ENCODE measurements at regions not wholly inside any gene's neighbourhood (a gene's known extent, or its start where the extent isn't known, plus 50 kb on each side); places are given as distances from the start of the nearest gene placed in this dataset.

DNA sequence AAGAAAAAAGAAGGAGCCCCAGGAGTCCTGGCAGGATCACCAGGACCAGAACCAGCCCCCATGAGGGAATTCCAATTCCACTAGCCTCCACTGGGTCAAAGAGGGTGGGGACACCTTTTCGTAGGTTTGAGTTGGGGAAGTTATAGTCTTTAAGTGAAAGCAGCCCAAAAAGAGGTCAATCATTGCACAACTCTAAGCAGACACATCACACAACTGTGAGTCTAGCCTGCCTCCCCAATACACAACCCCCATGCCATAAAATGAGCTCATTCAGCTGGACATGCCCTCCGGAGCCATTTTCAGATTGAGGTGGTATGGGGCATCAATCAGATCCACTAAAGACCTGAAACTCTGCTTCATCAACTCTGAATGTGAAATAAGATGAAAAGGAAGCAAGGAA is 179.9 kb downstream of the NPHP4 start:
- no peaks in the 10 kb centered on the region for H3K4me1 ChIP-seq (ENCODE audit: control insufficient read depth in 2 of 2, insufficient read depth in 2 of 2, low read length in 2 of 2)
- H3K27me3 ChIP-seq (ENCODE audit: control insufficient read depth in 2 of 2, insufficient read depth in 1 of 2, low read length in 1 of 2), result peaks cover 0 to 4% of the 10 kb centered on the region in 2 donors
- no peak for DNase-seq (ENCODE audit: low read depth in 6 of 9, low spot score in 9 of 9)
- no peak overlapping the region for H3K4me3 ChIP-seq (ENCODE audit: low read length in 2 of 2)
- H3K9me3 ChIP-seq (ENCODE audit: control insufficient read depth in 2 of 2, insufficient read depth in 1 of 2, low read length in 1 of 2), result no peaks in the 10 kb centered on the region
- no peak overlapping the region for H3K27ac ChIP-seq (ENCODE audit: low read depth in 1 of 2, low read length in 1 of 2)
- no peaks in the 10 kb centered on the region for H3K36me3 ChIP-seq (ENCODE audit: control insufficient read depth in 2 of 2, insufficient read depth in 2 of 2, low read length in 1 of 2)
- WGBS, result 94% methylated on average over 2 of the region's 2 CpGs

DNA sequence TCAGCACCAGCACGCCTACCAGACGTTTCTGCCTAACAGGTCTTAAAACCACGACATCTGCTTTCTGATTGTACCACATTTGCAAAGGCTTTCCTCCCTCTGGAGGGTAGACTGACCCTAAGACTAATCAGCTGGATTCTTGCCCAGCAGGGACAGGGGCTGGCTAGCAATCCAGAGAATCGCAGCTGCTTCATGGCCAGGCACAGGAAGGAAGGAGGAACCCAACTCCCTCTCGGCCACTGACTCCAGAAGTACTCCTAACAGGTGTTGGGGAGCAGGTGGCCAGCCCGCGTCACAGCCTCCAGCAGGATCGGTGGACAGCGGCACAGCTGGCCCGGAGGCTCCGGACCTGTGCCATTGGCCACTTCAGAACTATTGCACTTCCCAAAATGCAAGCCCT is 180.8 kb downstream of the NPHP4 start:
- Histone ChIP-seq H3K4me3 (ENCODE audit: low read length in 2 of 2) (no peak overlapping the region), H3K27ac (ENCODE audit: low read depth in 1 of 2, low read length in 1 of 2) (no peak overlapping the region), H3K36me3 (ENCODE audit: control insufficient read depth in 2 of 2, insufficient read depth in 2 of 2, low read length in 1 of 2) (no peaks in the 10 kb centered on the region), H3K9me3 (ENCODE audit: control insufficient read depth in 2 of 2, insufficient read depth in 1 of 2, low read length in 1 of 2) (no peaks in the 10 kb centered on the region), H3K4me1 (ENCODE audit: control insufficient read depth in 2 of 2, insufficient read depth in 2 of 2, low read length in 2 of 2) (no peaks in the 10 kb centered on the region), H3K27me3 (ENCODE audit: control insufficient read depth in 2 of 2, insufficient read depth in 1 of 2, low read length in 1 of 2) (peaks cover 0 to 4% of the 10 kb centered on the region in 2 donors)
- 54% methylated on average over 11 of the region's 11 CpGs for WGBS
- DNase-seq (ENCODE audit: low read depth in 6 of 9, low spot score in 9 of 9), result no peak

DNA sequence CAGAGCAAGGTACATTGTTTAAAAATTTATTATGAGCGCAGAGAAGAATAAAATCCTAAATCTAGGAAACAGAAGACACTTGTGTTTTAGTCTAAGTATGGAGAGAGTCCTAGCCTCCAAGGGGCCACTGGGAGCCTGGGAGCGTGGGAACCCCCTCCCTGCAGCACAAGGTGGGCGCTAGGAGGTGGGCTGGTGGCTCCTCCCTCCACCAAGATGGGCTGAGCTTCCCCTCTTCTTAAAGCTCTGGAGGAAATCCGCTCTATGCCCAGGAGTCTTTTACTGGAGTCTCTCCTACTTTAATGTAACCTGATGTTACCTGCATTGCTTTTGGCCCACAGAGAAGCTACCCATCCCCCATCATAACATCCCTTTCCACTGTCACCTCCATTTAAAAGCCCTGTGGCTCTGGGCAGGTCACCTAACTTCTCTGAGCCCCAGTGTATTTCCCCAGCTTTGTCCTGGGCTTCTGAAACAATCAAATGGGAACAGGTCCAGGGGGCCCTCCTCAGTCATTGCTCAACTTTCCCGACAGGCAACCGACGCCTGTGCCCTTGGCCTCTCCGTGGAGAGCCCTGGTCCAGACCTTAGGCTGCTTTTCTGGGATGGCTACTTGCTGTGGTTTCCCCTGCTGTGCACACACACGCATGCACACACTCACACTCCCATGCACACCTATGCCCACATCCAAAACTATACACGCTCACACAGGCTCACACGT is 181.5 kb downstream of the NPHP4 start:
- no peak overlapping the region for H3K27ac ChIP-seq (ENCODE audit: low read depth in 1 of 2, low read length in 1 of 2)
- no peaks in the 10 kb centered on the region for H3K9me3 ChIP-seq (ENCODE audit: control insufficient read depth in 2 of 2, insufficient read depth in 1 of 2, low read length in 1 of 2)
- no peaks in the 10 kb centered on the region for H3K36me3 ChIP-seq (ENCODE audit: control insufficient read depth in 2 of 2, insufficient read depth in 2 of 2, low read length in 1 of 2)
- no peaks in the 10 kb centered on the region for H3K4me1 ChIP-seq (ENCODE audit: control insufficient read depth in 2 of 2, insufficient read depth in 2 of 2, low read length in 2 of 2)
- peaks cover 0 to 4% of the 10 kb centered on the region in 2 donors for H3K27me3 ChIP-seq (ENCODE audit: control insufficient read depth in 2 of 2, insufficient read depth in 1 of 2, low read length in 1 of 2)
- no peak overlapping the region for H3K4me3 ChIP-seq (ENCODE audit: low read length in 2 of 2)
- 70% methylated on average over 11 of the region's 11 CpGs for WGBS
- DNase-seq (ENCODE audit: low read depth in 6 of 9, low spot score in 9 of 9), result no peak

DNA sequence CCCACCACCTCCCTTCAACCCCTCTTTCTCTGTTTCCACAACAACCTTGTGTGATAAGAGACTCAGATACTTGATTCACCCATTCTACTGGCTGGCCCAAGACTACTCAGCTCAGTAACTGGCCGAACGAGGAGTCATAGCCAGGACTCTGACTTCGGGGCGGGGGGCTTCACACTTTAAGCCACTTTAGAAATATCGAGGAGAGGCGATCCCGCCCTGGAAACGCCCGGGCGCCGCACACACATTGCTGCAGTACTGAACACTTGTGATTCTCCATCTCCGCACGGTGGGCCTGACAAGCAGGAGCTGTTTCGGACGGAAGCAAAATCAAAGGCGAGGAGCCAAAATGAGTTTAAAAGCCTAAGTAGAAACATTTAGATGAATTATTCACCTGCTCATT is 182.1 kb downstream of the NPHP4 start:
- no peaks in the 10 kb centered on the region for H3K4me1 ChIP-seq (ENCODE audit: control insufficient read depth in 2 of 2, insufficient read depth in 2 of 2, low read length in 2 of 2)
- H3K9me3 ChIP-seq (ENCODE audit: control insufficient read depth in 2 of 2, insufficient read depth in 1 of 2, low read length in 1 of 2), result no peaks in the 10 kb centered on the region
- H3K4me3 ChIP-seq (ENCODE audit: low read length in 2 of 2), result no peak overlapping the region
- WGBS, result 95% methylated on average over 16 of the region's 16 CpGs
- H3K36me3 ChIP-seq (ENCODE audit: control insufficient read depth in 2 of 2, insufficient read depth in 2 of 2, low read length in 1 of 2), result no peaks in the 10 kb centered on the region
- H3K27me3 ChIP-seq (ENCODE audit: control insufficient read depth in 2 of 2, insufficient read depth in 1 of 2, low read length in 1 of 2), result peaks cover 0 to 4% of the 10 kb centered on the region in 2 donors
- no peak overlapping the region for H3K27ac ChIP-seq (ENCODE audit: low read depth in 1 of 2, low read length in 1 of 2)
- no peak for DNase-seq (ENCODE audit: low read depth in 6 of 9, low spot score in 9 of 9)

DNA sequence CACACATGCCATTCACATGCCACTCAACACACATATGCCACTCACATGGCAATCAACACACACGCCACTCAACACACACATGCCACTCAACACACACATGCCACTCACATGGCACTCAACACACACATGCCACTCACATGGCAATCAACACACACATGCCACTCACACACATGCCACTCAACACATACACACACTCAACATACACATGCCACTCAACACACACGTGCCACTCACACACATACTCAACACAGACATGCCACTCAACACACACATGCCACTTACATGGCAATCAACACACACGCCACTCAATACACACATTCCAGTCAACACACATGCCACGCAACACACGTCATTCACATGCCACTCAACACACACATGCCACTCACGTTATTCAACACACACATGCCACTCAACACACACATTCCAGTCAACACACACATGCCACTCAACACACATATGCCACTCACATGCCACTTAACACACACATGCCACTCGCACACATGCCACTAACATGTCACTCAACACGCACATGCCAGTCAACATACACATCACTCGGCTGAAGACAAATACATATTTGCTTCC is 182.9 kb downstream of the NPHP4 start:
- DNase-seq (ENCODE audit: low read depth in 6 of 9, low spot score in 9 of 9), result no peak
- no peaks in the 10 kb centered on the region for H3K36me3 ChIP-seq (ENCODE audit: control insufficient read depth in 2 of 2, insufficient read depth in 2 of 2, low read length in 1 of 2)
- 92% methylated on average over 9 of the region's 9 CpGs for WGBS
- peaks cover 0 to 3% of the 10 kb centered on the region in 2 donors for H3K27me3 ChIP-seq (ENCODE audit: control insufficient read depth in 2 of 2, insufficient read depth in 1 of 2, low read length in 1 of 2)
- H3K4me1 ChIP-seq (ENCODE audit: control insufficient read depth in 2 of 2, insufficient read depth in 2 of 2, low read length in 2 of 2), result no peaks in the 10 kb centered on the region
- no peaks in the 10 kb centered on the region for H3K9me3 ChIP-seq (ENCODE audit: control insufficient read depth in 2 of 2, insufficient read depth in 1 of 2, low read length in 1 of 2)
- H3K27ac ChIP-seq (ENCODE audit: low read depth in 1 of 2, low read length in 1 of 2), result no peak overlapping the region
- no peak overlapping the region for H3K4me3 ChIP-seq (ENCODE audit: low read length in 2 of 2)

DNA sequence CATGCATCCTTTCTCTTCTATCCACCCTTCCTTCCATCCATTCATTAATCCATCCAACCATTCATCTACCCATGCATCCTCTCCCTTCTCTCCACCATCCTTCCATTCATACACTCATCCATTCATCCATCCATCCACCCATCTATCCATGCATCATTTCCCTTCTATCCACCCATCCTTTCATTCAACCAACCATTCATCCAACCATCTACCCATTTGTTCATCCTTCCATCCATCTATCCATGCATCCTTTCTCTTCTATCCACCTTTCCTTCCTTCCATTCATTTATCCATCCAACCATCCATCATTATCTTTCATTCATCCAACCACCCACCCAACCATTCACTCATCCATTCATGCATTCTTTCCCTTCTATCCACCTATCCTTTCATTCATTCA is 188.4 kb downstream of the NPHP4 start:
- Histone ChIP-seq H3K36me3 (ENCODE audit: control insufficient read depth in 2 of 2, insufficient read depth in 2 of 2, low read length in 1 of 2) (no peaks in the 10 kb centered on the region), H3K4me3 (ENCODE audit: low read length in 2 of 2) (no peak overlapping the region), H3K27ac (ENCODE audit: low read depth in 1 of 2, low read length in 1 of 2) (no peak overlapping the region), H3K9me3 (ENCODE audit: control insufficient read depth in 2 of 2, insufficient read depth in 1 of 2, low read length in 1 of 2) (peaks cover 1 to 3% of the 10 kb centered on the region in 2 donors), H3K4me1 (ENCODE audit: control insufficient read depth in 2 of 2, insufficient read depth in 2 of 2, low read length in 2 of 2) (no peaks in the 10 kb centered on the region), H3K27me3 (ENCODE audit: control insufficient read depth in 2 of 2, insufficient read depth in 1 of 2, low read length in 1 of 2) (no peaks in the 10 kb centered on the region)
- DNase-seq (ENCODE audit: low read depth in 6 of 9, low spot score in 9 of 9), result no peak

DNA sequence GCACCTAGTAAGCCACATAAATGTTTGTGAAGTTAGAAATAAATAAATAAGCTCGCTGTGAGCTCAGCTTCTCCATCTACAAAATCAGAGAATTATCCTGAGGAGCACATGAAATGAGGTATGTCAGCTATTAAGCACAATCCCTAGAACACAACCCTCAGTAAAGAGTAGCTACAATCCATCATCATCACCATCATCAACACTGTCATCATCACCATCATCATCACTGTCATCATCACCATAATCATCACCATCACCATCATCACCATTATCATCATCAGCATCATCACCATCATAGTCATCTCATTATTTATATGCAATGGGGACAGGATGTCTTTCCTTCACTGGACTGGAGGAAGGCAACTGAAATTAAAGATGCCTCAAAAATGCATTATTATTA is 189.6 kb downstream of the NPHP4 start:
- DNase-seq (ENCODE audit: low read depth in 6 of 9, low spot score in 9 of 9), result no peak
- Histone ChIP-seq H3K4me1 (ENCODE audit: control insufficient read depth in 2 of 2, insufficient read depth in 2 of 2, low read length in 2 of 2) (no peaks in the 10 kb centered on the region), H3K27ac (ENCODE audit: low read depth in 1 of 2, low read length in 1 of 2) (no peak overlapping the region), H3K9me3 (ENCODE audit: control insufficient read depth in 2 of 2, insufficient read depth in 1 of 2, low read length in 1 of 2) (peaks cover 1 to 3% of the 10 kb centered on the region in 2 donors), H3K36me3 (ENCODE audit: control insufficient read depth in 2 of 2, insufficient read depth in 2 of 2, low read length in 1 of 2) (no peaks in the 10 kb centered on the region), H3K4me3 (ENCODE audit: low read length in 2 of 2) (no peak overlapping the region), H3K27me3 (ENCODE audit: control insufficient read depth in 2 of 2, insufficient read depth in 1 of 2, low read length in 1 of 2) (no peaks in the 10 kb centered on the region)
- WGBS, result 82% methylated on average over 1 of the region's 1 CpG

DNA sequence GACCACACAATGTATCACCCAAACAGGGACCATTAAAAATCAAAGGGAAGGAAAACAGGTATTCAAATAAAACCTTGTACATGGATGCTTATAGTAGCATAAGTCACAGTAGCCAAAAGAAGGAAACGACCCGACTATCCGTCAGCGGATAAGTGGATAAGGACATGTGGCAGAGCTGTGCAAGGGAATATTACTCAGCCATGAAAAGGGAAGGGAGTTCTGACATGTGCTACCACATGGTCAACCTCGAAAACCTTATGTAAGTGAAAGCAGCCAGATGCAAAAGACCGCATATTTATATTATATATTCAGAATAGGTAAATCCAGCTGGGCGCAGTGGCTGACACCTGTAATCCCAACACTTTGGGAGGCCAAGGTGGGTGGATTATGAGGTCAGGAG is 193.3 kb downstream of the NPHP4 start:
- H3K27ac ChIP-seq (ENCODE audit: low read depth in 1 of 2, low read length in 1 of 2), result no peak overlapping the region
- no peaks in the 10 kb centered on the region for H3K36me3 ChIP-seq (ENCODE audit: control insufficient read depth in 2 of 2, insufficient read depth in 2 of 2, low read length in 1 of 2)
- DNase-seq (ENCODE audit: low read depth in 6 of 9, low spot score in 9 of 9), result no peak
- H3K4me3 ChIP-seq (ENCODE audit: low read length in 2 of 2), result no peak overlapping the region
- H3K4me1 ChIP-seq (ENCODE audit: control insufficient read depth in 2 of 2, insufficient read depth in 2 of 2, low read length in 2 of 2), result no peaks in the 10 kb centered on the region
- H3K9me3 ChIP-seq (ENCODE audit: control insufficient read depth in 2 of 2, insufficient read depth in 1 of 2, low read length in 1 of 2), result peaks cover 1 to 3% of the 10 kb centered on the region in 2 donors
- 94% methylated on average over 7 of the region's 7 CpGs for WGBS
- no peaks in the 10 kb centered on the region for H3K27me3 ChIP-seq (ENCODE audit: control insufficient read depth in 2 of 2, insufficient read depth in 1 of 2, low read length in 1 of 2)

DNA sequence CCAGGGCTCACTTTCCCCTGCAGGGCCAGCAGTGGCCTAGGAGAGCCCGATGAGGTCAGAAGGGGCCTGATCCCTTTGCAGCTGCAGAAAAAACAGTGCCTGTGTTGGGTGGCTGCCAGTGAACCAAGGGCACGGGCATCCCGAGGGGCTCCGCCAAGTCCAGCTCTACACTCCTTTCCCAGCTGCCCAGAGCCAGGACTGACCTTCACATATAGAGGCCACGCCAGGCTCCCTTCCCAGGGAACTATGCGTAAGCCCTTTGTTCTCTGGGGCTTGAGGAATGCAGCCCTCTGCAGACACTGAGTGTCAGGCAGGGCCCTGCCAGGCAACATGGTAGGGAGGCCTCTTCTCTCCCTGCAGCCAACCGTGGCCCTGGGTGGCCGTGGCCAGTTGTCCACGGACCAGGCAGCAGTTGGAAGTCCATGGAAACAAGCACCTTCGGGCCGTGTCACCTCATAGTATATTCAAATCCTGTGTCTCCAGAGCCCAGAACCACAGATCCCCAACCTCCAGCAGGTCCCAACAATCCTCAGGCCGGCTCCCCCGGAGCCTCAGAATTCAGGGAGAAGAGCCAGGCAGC is 194.0 kb downstream of the NPHP4 start:
- H3K4me3 ChIP-seq (ENCODE audit: low read length in 2 of 2), result no peak overlapping the region
- H3K9me3 ChIP-seq (ENCODE audit: control insufficient read depth in 2 of 2, insufficient read depth in 1 of 2, low read length in 1 of 2), result peaks cover 1 to 3% of the 10 kb centered on the region in 2 donors
- 90% methylated on average over 13 of the region's 13 CpGs for WGBS
- DNase-seq (ENCODE audit: low read depth in 6 of 9, low spot score in 9 of 9), result no peak
- H3K36me3 ChIP-seq (ENCODE audit: control insufficient read depth in 2 of 2, insufficient read depth in 2 of 2, low read length in 1 of 2), result no peaks in the 10 kb centered on the region
- no peak overlapping the region for H3K27ac ChIP-seq (ENCODE audit: low read depth in 1 of 2, low read length in 1 of 2)
- H3K27me3 ChIP-seq (ENCODE audit: control insufficient read depth in 2 of 2, insufficient read depth in 1 of 2, low read length in 1 of 2), result no peaks in the 10 kb centered on the region
- H3K4me1 ChIP-seq (ENCODE audit: control insufficient read depth in 2 of 2, insufficient read depth in 2 of 2, low read length in 2 of 2), result no peaks in the 10 kb centered on the region

Measured in thymus (tissue), 11 donors.